PC-3 (cell line): ENCODE measurements at regions not wholly inside any gene's neighbourhood (a gene's known extent, or its start where the extent isn't known, plus 50 kb on each side); places are given as distances from the start of the nearest gene placed in this dataset.

Experiments used
- ATAC-seq: fragments of 200-7000 bp; cut with Tn5 transposase; 2 replicates; pipeline ENCODE4 v1.9.1; 2020; ENCODE audit warnings: mild to moderate bottlenecking, moderate library complexity
- BruUV-seq: library from RNA; stranded (reverse); fragments of 400-500 nt; replicated peaks from 2 replicates; lab custom pipeline; 2021; lab: Mats Ljungman, UMichigan
- CTCF ChIA-PET: fragments of 300-600 bp; sonication (Branson Sonifier 250); formaldehyde crosslinking; loops from one replicate; lab custom pipeline; 2022; ENCODE audit warnings: antibody characterized with exemption; lab: Charles Lee
- POLR2A ChIA-PET: fragments of 300-600 bp; sonication (Branson Sonifier 250); formaldehyde crosslinking; loops from one replicate; lab custom pipeline; 2022; ENCODE audit warnings: antibody characterized with exemption; ENCODE audit not compliant: unreplicated experiment; lab: Charles Lee
- DNase-seq: peaks from one replicate; pipeline ENCODE4 v3.0.0-alpha.2; 2015
- H2AFZ ChIP-seq: fragments of 300-600 bp; sonication (generic); 2 replicates; pipeline ENCODE4 v1.6.0; 2016; ENCODE audit warnings: antibody characterized with exemption, low read length
- H3F3A ChIP-seq: fragments of 300-600 bp; sonication (generic); one replicate; pipeline ENCODE4 v1.6.0; 2017; ENCODE audit warnings: antibody characterized with exemption, low read length, control low read depth, mild to moderate bottlenecking; ENCODE audit not compliant: unreplicated experiment
- H3K27ac ChIP-seq: fragments of 300-600 bp; sonication (generic); 2 replicates; pipeline ENCODE4 v1.5.1; 2016; ENCODE audit warnings: mild to moderate bottlenecking, low read length
- H3K27me3 ChIP-seq: fragments of 300-600 bp; sonication (generic); 2 replicates; pipeline ENCODE4 v1.6.1; 2016; ENCODE audit warnings: low read length, mixed read lengths
- H3K36me3 ChIP-seq: fragments of 300-600 bp; sonication (generic); 2 replicates; pipeline ENCODE4 v1.6.1; 2016; ENCODE audit warnings: low read depth, mixed run types, low read length, mixed read lengths
- H3K4me1 ChIP-seq: fragments of 300-600 bp; sonication (generic); 2 replicates; pipeline ENCODE4 v1.5.1; 2016; ENCODE audit warnings: low read length; ENCODE audit not compliant: insufficient read depth
- H3K4me2 ChIP-seq: fragments of 300-600 bp; sonication (generic); 2 replicates; pipeline ENCODE4 v1.6.0; 2016; ENCODE audit warnings: low read length
- H3K4me3 ChIP-seq: fragments of 300-600 bp; sonication (generic); 2 replicates; pipeline ENCODE4 v1.5.1; 2016; ENCODE audit warnings: mild to moderate bottlenecking, low read length, mixed read lengths
- H3K79me2 ChIP-seq: fragments of 300-600 bp; sonication (generic); 2 replicates; pipeline ENCODE4 v1.6.1; 2017; ENCODE audit warnings: low read length, mixed read lengths
- H3K9ac ChIP-seq: fragments of 300-600 bp; sonication (generic); 2 replicates; pipeline ENCODE4 v1.6.0; 2016; ENCODE audit warnings: mild to moderate bottlenecking, low read length
- H3K9me2 ChIP-seq: fragments of 300-600 bp; sonication (generic); replicated peaks from 2 replicates; pipeline ENCODE4 v1.6.1; 2016; ENCODE audit warnings: mixed run types, low read length, mixed read lengths
- H3K9me3 ChIP-seq: fragments of 300-600 bp; sonication (generic); 2 replicates; pipeline ENCODE4 v1.6.1; 2016; ENCODE audit warnings: low read length, mixed read lengths
- H4K20me1 ChIP-seq: fragments of 300-600 bp; sonication (generic); 2 replicates; pipeline ENCODE4 v1.6.1; 2016; ENCODE audit warnings: low read length, mixed read lengths
- EZH2 ChIP-seq: fragments of 300-600 bp; sonication (generic); IDR thresholded peaks from one replicate; pipeline ENCODE4 v1.6.1; 2017; ENCODE audit warnings: antibody characterized with exemption, mild to moderate bottlenecking, low read length; ENCODE audit not compliant: unreplicated experiment
- EZH2phosphoT487 ChIP-seq: fragments of 300-600 bp; sonication (generic); IDR thresholded peaks from 2 replicates; pipeline ENCODE4 v1.6.1; 2018; ENCODE audit warnings: mild to moderate bottlenecking, antibody characterized with exemption, low read length, borderline replicate concordance
- intact Hi-C: fragments of 100-400 bp; cut with micrococcal nuclease; formaldehyde crosslinking; loops from 2 replicates; pipeline ENCODE4 v1.9.0; 2023
- TF ChIP-seq, protein P1 (sequence below): fragments of 300-600 bp; sonication (generic); conservative IDR thresholded peaks from 2 replicates; pipeline ENCODE4 v1.5.1; 2017; ENCODE audit warnings: antibody characterized with exemption, low read depth, mild to moderate bottlenecking, low read length

GRCh38 chr15:57819646-57820045 lies 113.1 kb downstream of the POLR2M start:
- no peaks in the 10 kb centered on the region for H3K79me2 ChIP-seq
- H3K4me3 ChIP-seq = no peak overlapping the region
- intact Hi-C loops = no loop called here
- no peak overlapping the region for H3K4me2 ChIP-seq
- no peak overlapping the region for H2AFZ ChIP-seq
- peaks cover 56% of the 10 kb centered on the region for H3K27me3 ChIP-seq
- ChIA-PET CTCF (no interaction called here), POLR2A (no interaction called here)
- no peaks in the 10 kb centered on the region for H4K20me1 ChIP-seq
- H3K27ac ChIP-seq = no peak overlapping the region
- TF ChIP-seq EZH2phosphoT487 = no peak
- DNase-seq = no peak
- H3K9me2 ChIP-seq = no peaks in the 10 kb centered on the region
- H3K9ac ChIP-seq = no peak overlapping the region
- BruUV-seq = no TSS peak
- no peaks in the 10 kb centered on the region for H3F3A ChIP-seq
- no peaks in the 10 kb centered on the region for H3K36me3 ChIP-seq
- no peak for ATAC-seq
- H3K9me3 ChIP-seq = no peaks in the 10 kb centered on the region
- no peaks in the 10 kb centered on the region for H3K4me1 ChIP-seq

GRCh38 chr15:57820119-57820518 lies 113.6 kb downstream of the POLR2M start:
- ChIA-PET POLR2A (no interaction called here), CTCF (no interaction called here)
- Histone ChIP-seq H3K9ac (no peak overlapping the region), H2AFZ (no peak overlapping the region), H3K9me3 (no peaks in the 10 kb centered on the region), H4K20me1 (no peaks in the 10 kb centered on the region), H3K36me3 (no peaks in the 10 kb centered on the region), H3K9me2 (no peaks in the 10 kb centered on the region), H3K4me3 (no peak overlapping the region), H3K4me1 (no peaks in the 10 kb centered on the region), H3K4me2 (no peak overlapping the region), H3K27ac (no peak overlapping the region), H3K27me3 (peaks cover 58% of the 10 kb centered on the region), H3K79me2 (no peaks in the 10 kb centered on the region), H3F3A (no peaks in the 10 kb centered on the region)
- no TSS peak for BruUV-seq
- DNase-seq (no peak), ATAC-seq (no peak)
- intact Hi-C loops = no loop called here
- TF ChIP-seq, protein P1, sequence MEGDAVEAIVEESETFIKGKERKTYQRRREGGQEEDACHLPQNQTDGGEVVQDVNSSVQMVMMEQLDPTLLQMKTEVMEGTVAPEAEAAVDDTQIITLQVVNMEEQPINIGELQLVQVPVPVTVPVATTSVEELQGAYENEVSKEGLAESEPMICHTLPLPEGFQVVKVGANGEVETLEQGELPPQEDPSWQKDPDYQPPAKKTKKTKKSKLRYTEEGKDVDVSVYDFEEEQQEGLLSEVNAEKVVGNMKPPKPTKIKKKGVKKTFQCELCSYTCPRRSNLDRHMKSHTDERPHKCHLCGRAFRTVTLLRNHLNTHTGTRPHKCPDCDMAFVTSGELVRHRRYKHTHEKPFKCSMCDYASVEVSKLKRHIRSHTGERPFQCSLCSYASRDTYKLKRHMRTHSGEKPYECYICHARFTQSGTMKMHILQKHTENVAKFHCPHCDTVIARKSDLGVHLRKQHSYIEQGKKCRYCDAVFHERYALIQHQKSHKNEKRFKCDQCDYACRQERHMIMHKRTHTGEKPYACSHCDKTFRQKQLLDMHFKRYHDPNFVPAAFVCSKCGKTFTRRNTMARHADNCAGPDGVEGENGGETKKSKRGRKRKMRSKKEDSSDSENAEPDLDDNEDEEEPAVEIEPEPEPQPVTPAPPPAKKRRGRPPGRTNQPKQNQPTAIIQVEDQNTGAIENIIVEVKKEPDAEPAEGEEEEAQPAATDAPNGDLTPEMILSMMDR = no peak
- TF ChIP-seq EZH2phosphoT487 (no peak), EZH2 (no peak)

GRCh38 chr15:57821826-57822225 lies 115.3 kb downstream of the POLR2M start:
- BruUV-seq = no TSS peak
- DNase-seq (no peak), ATAC-seq (no peak)
- Histone ChIP-seq H3K9ac (no peak overlapping the region), H3K4me1 (no peaks in the 10 kb centered on the region), H3K9me3 (no peaks in the 10 kb centered on the region), H3K9me2 (no peaks in the 10 kb centered on the region), H4K20me1 (no peaks in the 10 kb centered on the region), H2AFZ (no peak overlapping the region), H3K27ac (no peak overlapping the region), H3K4me3 (no peak overlapping the region), H3K79me2 (no peaks in the 10 kb centered on the region), H3K36me3 (no peaks in the 10 kb centered on the region), H3K27me3 (peaks cover 52% of the 10 kb centered on the region), H3K4me2 (no peak overlapping the region), H3F3A (no peaks in the 10 kb centered on the region)
- no peak for TF ChIP-seq EZH2phosphoT487
- POLR2A ChIA-PET = no interaction called here
- CTCF ChIA-PET = no interaction called here
- intact Hi-C loops = no loop called here

DNA sequence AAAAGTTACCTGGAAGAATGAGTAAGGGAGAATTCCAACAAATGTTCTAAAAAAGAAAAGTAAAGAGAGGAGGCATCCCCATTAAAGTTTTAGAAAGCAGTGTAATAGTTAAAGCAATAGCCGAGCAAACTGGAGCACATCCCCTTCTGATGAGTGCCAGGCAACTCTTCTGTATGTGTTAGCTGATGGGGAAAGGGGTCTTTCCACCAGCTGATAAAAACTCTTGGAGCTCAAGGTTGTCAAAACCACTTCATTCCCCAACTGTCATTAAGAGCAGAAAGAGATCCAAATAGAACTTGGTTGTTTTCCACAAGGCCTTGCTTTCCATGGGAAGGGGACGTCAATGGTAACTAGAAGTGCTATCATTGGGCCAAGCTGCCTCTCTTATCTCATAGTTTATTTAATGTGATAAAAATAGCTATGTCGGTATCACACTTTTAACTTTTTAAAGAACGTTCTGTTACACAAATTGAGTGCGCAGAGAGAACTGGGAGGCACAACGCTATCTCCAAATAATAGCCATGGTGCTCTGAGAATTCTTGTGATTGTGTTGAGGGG lies 116.9 kb downstream of the POLR2M start:
- no peaks in the 10 kb centered on the region for H3K9me3 ChIP-seq
- H3K4me1 ChIP-seq = no peaks in the 10 kb centered on the region
- intact Hi-C loops = no loop called here
- no peak overlapping the region for H2AFZ ChIP-seq
- H3K4me2 ChIP-seq = no peak overlapping the region
- no TSS peak for BruUV-seq
- no peak overlapping the region for H3K9ac ChIP-seq
- no peaks in the 10 kb centered on the region for H3K79me2 ChIP-seq
- H3F3A ChIP-seq = no peaks in the 10 kb centered on the region
- no peak for DNase-seq
- ChIA-PET POLR2A (no interaction called here), CTCF (no interaction called here)
- TF ChIP-seq EZH2 (no peak), EZH2phosphoT487 (no peak)
- TF ChIP-seq, protein P1 = no peak
- no peak for ATAC-seq
- peaks cover 37% of the 10 kb centered on the region; the same call in 1 of the 2 replicates for H3K27me3 ChIP-seq
- no peaks in the 10 kb centered on the region for H3K9me2 ChIP-seq
- H3K27ac ChIP-seq = no peak overlapping the region
- no peaks in the 10 kb centered on the region for H4K20me1 ChIP-seq
- no peak overlapping the region for H3K4me3 ChIP-seq
- H3K36me3 ChIP-seq = no peaks in the 10 kb centered on the region
